Astrocyte (in vitro differentiated cells and primary cell): ENCODE measurements at regions not wholly inside any gene's neighbourhood (a gene's known extent, or its start where the extent isn't known, plus 50 kb on each side); places are given as distances from the start of the nearest gene placed in this dataset.

Experiments
- CTCF ChIP-seq: IDR thresholded peaks from 2 replicates; pipeline ENCODE4 v1.5.1; 2011; ENCODE audit warnings: low read depth, mild to moderate bottlenecking, inconsistent platforms, low read length, moderate library complexity; ENCODE audit not compliant: insufficient read depth
- EZH2 ChIP-seq: IDR thresholded peaks from 2 replicates; pipeline ENCODE4 v1.6.1; 2012; ENCODE audit warnings: mild to moderate bottlenecking, low read length, inconsistent platforms; ENCODE audit not compliant: insufficient read depth

DNA sequence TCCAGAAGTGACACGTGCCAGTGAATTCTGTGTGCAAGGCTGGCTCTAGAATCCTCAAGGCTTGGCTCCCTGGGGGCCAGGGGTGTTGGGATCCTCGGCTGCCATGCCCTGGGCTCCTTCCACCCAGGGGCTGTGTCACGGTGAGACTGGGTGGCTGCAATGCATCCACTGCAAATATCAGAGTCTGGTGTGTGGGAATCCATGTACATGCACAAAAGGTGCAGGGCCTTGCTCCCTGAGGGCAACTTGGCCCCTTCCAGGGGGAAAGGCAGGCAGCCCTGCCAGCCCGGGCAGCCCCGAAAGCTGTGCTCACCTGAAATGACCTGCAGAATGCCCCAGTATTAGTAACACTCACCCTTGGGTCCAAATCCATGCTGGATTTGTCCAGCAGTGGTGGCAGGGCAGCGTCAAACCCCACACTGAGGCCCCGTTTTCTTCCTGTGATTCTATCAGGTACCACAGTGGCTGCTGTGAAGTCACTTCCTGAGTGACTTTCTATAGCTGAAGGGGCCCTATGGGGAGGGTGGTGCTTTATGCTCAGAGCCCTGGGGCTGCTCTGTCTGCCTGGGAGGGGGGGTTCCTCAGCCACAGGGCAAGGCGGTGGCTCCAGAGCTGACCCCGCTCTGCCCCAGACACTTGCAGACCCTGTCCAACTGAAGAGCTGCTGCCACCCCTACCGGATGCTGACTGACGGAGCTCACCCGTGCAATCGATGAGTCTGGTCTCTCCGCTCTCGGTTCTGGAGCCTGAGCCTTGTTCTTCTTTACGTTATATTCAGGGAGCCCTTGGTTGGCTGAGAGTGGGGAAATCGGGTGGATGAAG lies 317.7 kb downstream of the GLRX3 start:
- TF ChIP-seq CTCF (no peak), EZH2 (no peak)
